HCT116 (cell line): ENCODE measurements at regions not wholly inside any gene's neighbourhood (a gene's known extent, or its start where the extent isn't known, plus 50 kb on each side); places are given as distances from the start of the nearest gene placed in this dataset.

Experiments used
- ATAC-seq: fragments of 200-7000 bp; cut with Tn5 transposase; 2 replicates; pipeline ENCODE4 v1.9.1; 2020; ENCODE audit warnings: mild to moderate bottlenecking, moderate library complexity
- BruUV-seq: library from RNA; stranded (reverse); fragments of 400-500 nt; replicated peaks from 2 replicates; lab custom pipeline; 2021; lab: Mats Ljungman, UMichigan
- CTCF ChIA-PET: fragments of 300-600 bp; sonication (Branson Sonifier 250); formaldehyde crosslinking; loops from one replicate; lab custom pipeline; 2021; ENCODE audit warnings: antibody characterized with exemption; lab: Charles Lee
- POLR2A ChIA-PET: fragments of 300-600, 350-600 bp; sonication (Branson Sonifier 250); formaldehyde crosslinking; loops from one replicate; lab custom pipeline; 2021; ENCODE audit warnings: antibody characterized with exemption; lab: Charles Lee
- RAD21 ChIA-PET, 2 experiments: fragments of 300-600 bp; sonication (Branson Sonifier 250); formaldehyde crosslinking; loops; one replicate each; lab custom pipeline; 2023; ENCODE audit warnings: low total read pairs in 2 of 2; ENCODE audit not compliant: uncharacterized antibody in 2 of 2, unreplicated experiment in 2 of 2, low non-redundant PET in 1 of 2; lab: Charles Lee
- DNase-seq: peaks from one replicate; pipeline ENCODE4 v3.0.0-alpha.2; 2010; ENCODE audit warnings: low read depth, low spot score
- H2AFZ ChIP-seq: fragments of 200-600 bp; shearing (Covaris generic), sonication (generic); 2 replicates; pipeline ENCODE4 v1.6.1; 2017; ENCODE audit warnings: low read depth, mixed run types, mixed read lengths, antibody characterized with exemption, low read length; ENCODE audit not compliant: poor library complexity, severe bottlenecking
- H3K27ac ChIP-seq: 2 replicates; pipeline ENCODE4 v1.5.1; 2012; ENCODE audit warnings: low read depth, low read length
- H3K27me3 ChIP-seq: fragments of 200-600 bp; sonication (generic); 2 replicates; pipeline ENCODE4 v1.6.1; 2016; ENCODE audit warnings: mixed run types, low read length, mixed read lengths; ENCODE audit not compliant: insufficient read depth
- H3K36me3 ChIP-seq, 2 experiments: fragments of 200-500 bp in 1 of 2; fragments of 200-600 bp in 1 of 2; sonication (Bioruptor generic) in 1 of 2; sonication (generic) in 1 of 2; 2 replicates each; pipeline versions ENCODE4 v1.5.1 to v1.6.1; 2014 to 2016; ENCODE audit warnings: low read length in 2 of 2, inconsistent platforms in 1 of 2, mixed read lengths in 1 of 2, mixed run types in 1 of 2; ENCODE audit not compliant: insufficient read depth in 2 of 2, control insufficient read depth in 1 of 2
- H3K4me1 ChIP-seq, 2 experiments: fragments of 200-600 bp in 1 of 2; sonication (generic) in 1 of 2; 2 replicates each; pipeline versions ENCODE4 v1.5.1 to v1.6.1; 2012 to 2017; ENCODE audit warnings: low read length in 2 of 2, inconsistent platforms in 1 of 2, mild to moderate bottlenecking in 1 of 2, mixed read lengths in 1 of 2, mixed run types in 1 of 2, moderate library complexity in 1 of 2; ENCODE audit not compliant: insufficient read depth in 2 of 2, control insufficient read depth in 1 of 2
- H3K4me2 ChIP-seq: fragments of 200-600 bp; sonication (generic); 2 replicates; pipeline ENCODE4 v1.6.1; 2017; ENCODE audit warnings: mixed run types, low read length, mixed read lengths
- H3K4me3 ChIP-seq, 2 experiments: fragments of 200-600 bp in 1 of 2; sonication (generic) in 1 of 2; replicated peaks in 1 of 2; 2 replicates each; pipeline ENCODE4 v1.5.1; 2011 to 2016; ENCODE audit warnings: low read length in 2 of 2, control low read depth in 1 of 2, low read depth in 1 of 2, mild to moderate bottlenecking in 1 of 2, mixed read lengths in 1 of 2, mixed run types in 1 of 2
- H3K79me2 ChIP-seq: fragments of 200-600 bp; sonication (generic); 2 replicates; pipeline ENCODE4 v1.6.1; 2017; ENCODE audit warnings: mild to moderate bottlenecking, mixed run types, low read length, moderate library complexity, mixed read lengths; ENCODE audit not compliant: insufficient read depth
- H3K9ac ChIP-seq: fragments of 200-600 bp; sonication (generic); 2 replicates; pipeline ENCODE4 v1.6.1; 2016; ENCODE audit warnings: low read length, mixed read lengths
- H3K9me2 ChIP-seq: fragments of 200-600 bp; sonication (generic), shearing (Covaris generic); 2 replicates; pipeline ENCODE4 v1.6.1; 2017; ENCODE audit warnings: mixed run types, mild to moderate bottlenecking, moderate library complexity; ENCODE audit not compliant: insufficient read depth
- H3K9me3 ChIP-seq, 2 experiments: fragments of 200-500 bp in 1 of 2; fragments of 200-600 bp in 1 of 2; sonication (Bioruptor generic) in 1 of 2; sonication (generic) in 1 of 2; 2 replicates each; pipeline ENCODE4 v1.6.1; 2014 to 2017; ENCODE audit warnings: low read length in 2 of 2, mixed read lengths in 2 of 2, inconsistent platforms in 1 of 2, low read depth in 1 of 2, mild to moderate bottlenecking in 1 of 2, mixed run types in 1 of 2, moderate library complexity in 1 of 2; ENCODE audit not compliant: control insufficient read depth in 1 of 2, insufficient read depth in 1 of 2
- H4K20me1 ChIP-seq: fragments of 200-600 bp; sonication (generic), shearing (Covaris generic); 2 replicates; pipeline ENCODE4 v1.6.1; 2017; ENCODE audit warnings: mixed run types, mild to moderate bottlenecking, moderate library complexity; ENCODE audit not compliant: insufficient read depth
- CTCF ChIP-seq, 3 experiments: fragments of 200-600 bp in 1 of 3; sonication (generic) in 1 of 3; IDR thresholded peaks in 2 of 3; conservative IDR thresholded peaks in 1 of 3; 2 replicates each; pipeline ENCODE4 v1.5.1; 2012 to 2017; ENCODE audit warnings: low read depth in 2 of 3, low read length in 2 of 3, antibody characterized with exemption in 1 of 3, borderline replicate concordance in 1 of 3, control low read depth in 1 of 3, mild to moderate bottlenecking in 1 of 3, mixed read lengths in 1 of 3, mixed run types in 1 of 3, moderate library complexity in 1 of 3; ENCODE audit not compliant: insufficient read depth in 1 of 3
- EGR1 ChIP-seq: IDR thresholded peaks from 2 replicates; pipeline ENCODE4 v1.6.1; 2012; ENCODE audit warnings: low read depth
- ELF1 ChIP-seq: IDR thresholded peaks from 2 replicates; pipeline ENCODE4 v1.6.1; 2012; ENCODE audit warnings: low read depth, borderline replicate concordance
- MAX ChIP-seq: IDR thresholded peaks from 2 replicates; pipeline ENCODE4 v1.6.1; 2012
- POLR2A ChIP-seq: IDR thresholded peaks from 2 replicates; pipeline ENCODE4 v1.7.0; 2011; ENCODE audit warnings: borderline replicate concordance; ENCODE audit not compliant: insufficient read depth, insufficient read length; ENCODE audit errors: extremely low read depth
- POLR2AphosphoS5 ChIP-seq: IDR thresholded peaks from 2 replicates; pipeline ENCODE4 v1.6.1; 2011; ENCODE audit warnings: mild to moderate bottlenecking, low read depth, low read length, moderate library complexity
- REST ChIP-seq: IDR thresholded peaks from 2 replicates; pipeline ENCODE4 v1.6.1; 2012; ENCODE audit warnings: low read depth
- SIN3A ChIP-seq: IDR thresholded peaks from 2 replicates; pipeline ENCODE4 v1.6.1; 2012; ENCODE audit warnings: low read depth
- ZNF274 ChIP-seq: fragments of 200-500 bp; sonication (Bioruptor generic); IDR thresholded peaks from 2 replicates; pipeline ENCODE4 v1.6.1; 2014; ENCODE audit warnings: mild to moderate bottlenecking, low read depth, low read length, inconsistent platforms
- intact Hi-C: fragments of 100-400 bp; cut with micrococcal nuclease; formaldehyde crosslinking; loops from 2 replicates; pipeline ENCODE4 v1.10.0; 2022

GRCh38 chr13:40475617-40476016, 190.8 kb downstream of the FOXO1 start:
- no peak overlapping the region for H3K27ac ChIP-seq
- H3K36me3 ChIP-seq = no peaks in the 10 kb centered on the region
- no peak overlapping the region for H3K4me3 ChIP-seq
- H3K27me3 ChIP-seq = no peaks in the 10 kb centered on the region
- no TSS peak for BruUV-seq
- no peaks in the 10 kb centered on the region for H3K9me3 ChIP-seq
- intact Hi-C loops = no loop called here
- TF ChIP-seq ELF1 (no peak), POLR2AphosphoS5 (no peak), CTCF (IDR thresholded peaks at IDR 0.05 in 2 of 3, conservative IDR thresholded peaks at IDR 0.05 in 1 of 3; ENCODE audit: borderline replicate concordance in 1 of 3, insufficient read depth in 1 of 3, low read depth in 2 of 3, low read length in 2 of 3) (no peak), REST (no peak), ZNF274 (no peak), EGR1 (no peak), SIN3A (no peak), MAX (no peak), POLR2A (no peak)
- no peak overlapping the region for H3K9ac ChIP-seq
- CTCF ChIA-PET = interaction anchor here (0.7 kb wide), 1 partner anchor 1742 kb away, joined by 3 read pairs; no protein-coding TSS in a partner anchor
- POLR2A ChIA-PET = no interaction called here
- DNase-seq = no peak
- no peaks in the 10 kb centered on the region for H3K79me2 ChIP-seq
- H2AFZ ChIP-seq = no peak overlapping the region
- H3K4me2 ChIP-seq = no peak overlapping the region
- H3K9me2 ChIP-seq = no peaks in the 10 kb centered on the region; the same call in 1 of the 2 replicates
- ATAC-seq = no peak
- H4K20me1 ChIP-seq = no peaks in the 10 kb centered on the region
- no peaks in the 10 kb centered on the region for H3K4me1 ChIP-seq
- RAD21 ChIA-PET = no interaction called here
